BJ (cell line): ENCODE measurements at regions not wholly inside any gene's neighbourhood (a gene's known extent, or its start where the extent isn't known, plus 50 kb on each side); places are given as distances from the start of the nearest gene placed in this dataset.

ENCODE experiments used
- CTCF ChIA-PET: fragments of 350-600 bp; formaldehyde crosslinking; extraction: SDS; loops from one replicate; lab custom pipeline; 2021; ENCODE audit warnings: antibody characterized with exemption, inconsistent platforms; lab: Yijun Ruan, JAX
- POLR2A ChIA-PET: fragments of 300-600 bp; sonication (Branson Sonifier 250); formaldehyde crosslinking; extraction: SDS; loops from one replicate; lab custom pipeline; 2021; ENCODE audit warnings: antibody characterized with exemption; lab: Charles Lee
- DNase-seq: peaks from one replicate; pipeline ENCODE4 v3.0.0-alpha.2; 2011; ENCODE audit warnings: low read depth
- H3K27me3 ChIP-seq: 2 replicates; pipeline ENCODE4 v1.6.0; 2011; ENCODE audit warnings: low read length; ENCODE audit not compliant: control insufficient read depth, insufficient read depth
- H3K36me3 ChIP-seq: 2 replicates; pipeline ENCODE4 v1.5.1; 2011; ENCODE audit warnings: low read length; ENCODE audit not compliant: control insufficient read depth, insufficient read depth
- H3K4me3 ChIP-seq: 2 replicates; pipeline ENCODE4 v1.5.1; 2011; ENCODE audit warnings: low read depth, mild to moderate bottlenecking, control low read depth, low read length
- CTCF ChIP-seq: IDR thresholded peaks from 2 replicates; pipeline ENCODE4 v1.5.1; 2011; ENCODE audit warnings: low read depth, mild to moderate bottlenecking, control low read depth, inconsistent platforms, low read length, moderate library complexity; ENCODE audit not compliant: insufficient read depth

- ChIA-PET POLR2A (no interaction called here), CTCF (no interaction called here)
- Histone ChIP-seq H3K27me3 (no peaks in the 10 kb centered on the region), H3K36me3 (no peaks in the 10 kb centered on the region), H3K4me3 (no peak overlapping the region)
- DNase-seq: no peak
- TF ChIP-seq CTCF: no peak
Observed at GRCh38 chr11:109788948-109789490, 304.2 kb upstream of the ZC3H12C start.

- Histone ChIP-seq H3K4me3 (no peak overlapping the region), H3K27me3 (no peaks in the 10 kb centered on the region), H3K36me3 (no peaks in the 10 kb centered on the region)
- DNase-seq: no peak
- no peak for TF ChIP-seq CTCF
- CTCF ChIA-PET: no interaction called here
- POLR2A ChIA-PET: no interaction called here
Observed at GRCh38 chr11:109789901-109790300, 303.3 kb upstream of the ZC3H12C start.

GRCh38 chr11:109791337-109791736, 301.9 kb upstream of the ZC3H12C start:
- Histone ChIP-seq H3K27me3 (no peaks in the 10 kb centered on the region), H3K4me3 (no peak overlapping the region), H3K36me3 (no peaks in the 10 kb centered on the region)
- POLR2A ChIA-PET: no interaction called here
- DNase-seq: no peak
- TF ChIP-seq CTCF: no peak
- CTCF ChIA-PET: no interaction called here

GRCh38 chr11:109794501-109794900, 298.7 kb upstream of the ZC3H12C start:
- DNase-seq: no peak
- H3K27me3 ChIP-seq: no peaks in the 10 kb centered on the region
- ChIA-PET CTCF (no interaction called here), POLR2A (no interaction called here)
- no peak overlapping the region for H3K4me3 ChIP-seq
- H3K36me3 ChIP-seq: no peaks in the 10 kb centered on the region
- no peak for TF ChIP-seq CTCF

GRCh38 chr11:109795234-109795633, 298.0 kb upstream of the ZC3H12C start:
- ChIA-PET POLR2A (no interaction called here), CTCF (no interaction called here)
- Histone ChIP-seq H3K27me3 (no peaks in the 10 kb centered on the region), H3K36me3 (no peaks in the 10 kb centered on the region), H3K4me3 (no peak overlapping the region)
- no peak for DNase-seq
- TF ChIP-seq CTCF: no peak
